Type B pancreatic cell (in vitro differentiated cells): ENCODE measurements at regions not wholly inside any gene's neighbourhood (a gene's known extent, or its start where the extent isn't known, plus 50 kb on each side); places are given as distances from the start of the nearest gene placed in this dataset.

Experiments used
- DNase-seq: peaks from one replicate; pipeline ENCODE4 v3.0.0; 2021; ENCODE audit warnings: mixed read lengths; ENCODE audit not compliant: unreplicated experiment; ENCODE audit errors: extremely low spot score
- H3K27ac Mint-ChIP-seq: 2 replicates; pipeline ENCODE4 v1.8.0; 2021; ENCODE audit warnings: mild to moderate bottlenecking, mixed read lengths
- H3K27me3 Mint-ChIP-seq: 2 replicates; pipeline ENCODE4 v1.8.0; 2021; ENCODE audit warnings: mixed read lengths
- H3K36me3 Mint-ChIP-seq: 2 replicates; pipeline ENCODE4 v1.8.0; 2021; ENCODE audit warnings: mixed read lengths
- H3K4me1 Mint-ChIP-seq: one replicate; pipeline ENCODE4 v1.8.0; 2021; ENCODE audit warnings: mixed read lengths; ENCODE audit not compliant: unreplicated experiment
- H3K4me3 Mint-ChIP-seq: 2 replicates; pipeline ENCODE4 v1.8.0; 2021; ENCODE audit warnings: mild to moderate bottlenecking, mixed read lengths
- H3K9me3 Mint-ChIP-seq: 2 replicates; pipeline ENCODE4 v1.8.0; 2021; ENCODE audit warnings: mixed read lengths
- TF ChIP-seq, protein P1 (sequence below): fragments of 200-600 bp; sonication (generic); conservative IDR thresholded peaks from 2 replicates; pipeline ENCODE4 v1.5.0; 2021; ENCODE audit warnings: antibody characterized with exemption, mild to moderate bottlenecking

GRCh38 chr5:165370794-165371193 is 1865.4 kb downstream of the MAT2B start:
- Mint-ChIP-seq H3K36me3 (no peaks in the 10 kb centered on the region), H3K27ac (no peak overlapping the region), H3K9me3 (no peaks in the 10 kb centered on the region), H3K27me3 (peaks cover under 1% of the 10 kb centered on the region), H3K4me3 (no peak overlapping the region), H3K4me1 (no peaks in the 10 kb centered on the region)
- DNase-seq = no peak
- TF ChIP-seq, protein P1, sequence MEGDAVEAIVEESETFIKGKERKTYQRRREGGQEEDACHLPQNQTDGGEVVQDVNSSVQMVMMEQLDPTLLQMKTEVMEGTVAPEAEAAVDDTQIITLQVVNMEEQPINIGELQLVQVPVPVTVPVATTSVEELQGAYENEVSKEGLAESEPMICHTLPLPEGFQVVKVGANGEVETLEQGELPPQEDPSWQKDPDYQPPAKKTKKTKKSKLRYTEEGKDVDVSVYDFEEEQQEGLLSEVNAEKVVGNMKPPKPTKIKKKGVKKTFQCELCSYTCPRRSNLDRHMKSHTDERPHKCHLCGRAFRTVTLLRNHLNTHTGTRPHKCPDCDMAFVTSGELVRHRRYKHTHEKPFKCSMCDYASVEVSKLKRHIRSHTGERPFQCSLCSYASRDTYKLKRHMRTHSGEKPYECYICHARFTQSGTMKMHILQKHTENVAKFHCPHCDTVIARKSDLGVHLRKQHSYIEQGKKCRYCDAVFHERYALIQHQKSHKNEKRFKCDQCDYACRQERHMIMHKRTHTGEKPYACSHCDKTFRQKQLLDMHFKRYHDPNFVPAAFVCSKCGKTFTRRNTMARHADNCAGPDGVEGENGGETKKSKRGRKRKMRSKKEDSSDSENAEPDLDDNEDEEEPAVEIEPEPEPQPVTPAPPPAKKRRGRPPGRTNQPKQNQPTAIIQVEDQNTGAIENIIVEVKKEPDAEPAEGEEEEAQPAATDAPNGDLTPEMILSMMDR = no peak

GRCh38 chr5:165375201-165375600 is 1869.8 kb downstream of the MAT2B start:
- Mint-ChIP-seq H3K4me3 (no peak overlapping the region), H3K4me1 (no peaks in the 10 kb centered on the region), H3K9me3 (no peaks in the 10 kb centered on the region), H3K36me3 (no peaks in the 10 kb centered on the region), H3K27ac (no peak overlapping the region), H3K27me3 (no peaks in the 10 kb centered on the region)
- no peak for DNase-seq
- TF ChIP-seq, protein P1 = no peak

DNA sequence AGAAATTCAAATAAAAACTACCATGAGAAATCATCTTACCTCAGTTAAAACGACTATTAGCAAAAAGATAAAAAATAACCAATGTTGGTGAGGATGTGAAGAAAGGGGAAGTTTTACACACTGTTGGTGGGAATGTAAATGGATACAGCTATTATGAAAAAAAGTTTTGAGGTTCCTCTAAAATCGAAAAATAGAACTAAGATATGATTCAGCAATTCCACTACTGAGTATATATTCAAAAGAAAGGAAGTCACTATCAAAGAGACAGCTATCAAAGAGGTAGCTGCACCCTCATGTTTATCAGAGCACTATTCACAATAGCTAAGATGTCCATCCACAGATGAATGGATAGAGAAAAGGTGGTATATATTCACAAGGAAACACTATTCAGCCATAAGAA is 1888.4 kb downstream of the MAT2B start:
- Mint-ChIP-seq H3K27me3 (no peaks in the 10 kb centered on the region), H3K9me3 (no peaks in the 10 kb centered on the region), H3K27ac (no peak overlapping the region)

GRCh38 chr5:165397516-165397915 is 1892.1 kb downstream of the MAT2B start:
- DNase-seq = no peak
- H3K4me3 Mint-ChIP-seq = no peak overlapping the region
- no peaks in the 10 kb centered on the region for H3K27me3 Mint-ChIP-seq
- TF ChIP-seq, protein P1 = no peak
- no peaks in the 10 kb centered on the region for H3K9me3 Mint-ChIP-seq
- H3K36me3 Mint-ChIP-seq = no peaks in the 10 kb centered on the region
- H3K4me1 Mint-ChIP-seq = no peaks in the 10 kb centered on the region
- H3K27ac Mint-ChIP-seq = no peak overlapping the region

More for the DNA sequence above, 1888.4 kb downstream of the MAT2B start:
- no peaks in the 10 kb centered on the region for H3K4me1 Mint-ChIP-seq
- TF ChIP-seq, protein P1 = no peak
- H3K36me3 Mint-ChIP-seq = no peaks in the 10 kb centered on the region
- no peak overlapping the region for H3K4me3 Mint-ChIP-seq
- no peak for DNase-seq

DNA sequence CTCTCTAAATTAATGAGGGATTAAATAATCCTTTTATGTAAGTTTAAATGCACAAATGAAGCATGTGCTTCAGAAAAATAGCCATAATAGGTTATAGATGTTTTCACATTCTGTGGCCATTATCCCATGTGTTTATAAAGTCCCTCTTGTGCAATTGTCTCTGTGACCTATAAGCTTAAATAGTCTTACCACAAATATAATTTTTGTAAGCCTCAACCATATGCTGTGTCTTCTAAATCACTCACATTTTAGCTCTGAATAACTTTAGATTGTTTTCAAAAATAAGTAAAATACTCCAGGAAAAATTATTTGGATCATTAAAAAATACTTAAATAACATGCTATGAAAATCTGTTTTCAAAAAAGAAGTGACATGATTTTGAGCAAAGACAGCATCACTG is 1894.7 kb downstream of the MAT2B start:
- DNase-seq = no peak
- no peaks in the 10 kb centered on the region for H3K4me1 Mint-ChIP-seq
- H3K36me3 Mint-ChIP-seq = no peaks in the 10 kb centered on the region
- H3K9me3 Mint-ChIP-seq = no peaks in the 10 kb centered on the region
- no peak overlapping the region for H3K4me3 Mint-ChIP-seq
- TF ChIP-seq, protein P1 = no peak
- H3K27me3 Mint-ChIP-seq = no peaks in the 10 kb centered on the region
- no peak overlapping the region for H3K27ac Mint-ChIP-seq

GRCh38 chr5:165404917-165405316 is 1899.5 kb downstream of the MAT2B start:
- no peak overlapping the region for H3K4me3 Mint-ChIP-seq
- no peaks in the 10 kb centered on the region for H3K27me3 Mint-ChIP-seq
- H3K9me3 Mint-ChIP-seq = peaks cover 18% of the 10 kb centered on the region
- TF ChIP-seq, protein P1 = no peak
- no peak for DNase-seq
- H3K36me3 Mint-ChIP-seq = no peaks in the 10 kb centered on the region
- H3K27ac Mint-ChIP-seq = no peak overlapping the region
- no peaks in the 10 kb centered on the region for H3K4me1 Mint-ChIP-seq
